DMS153 treated with DMSO at 0.1 percent for 48 hours (cell line): ENCODE measurements at regions not wholly inside any gene's neighbourhood (a gene's known extent, or its start where the extent isn't known, plus 50 kb on each side); places are given as distances from the start of the nearest gene placed in this dataset.

Experiments used
- DNase-seq: peaks from one replicate; lab custom pipeline; 2025; ENCODE audit not compliant: unreplicated experiment; lab: John Stamatoyannopoulos, UW

GRCh38 chr4:187944179-187944578, 51.4 kb upstream of the ZFP42 start:
- DNase-seq: no peak
